Right atrium auricular region (tissue), 2 donors: ENCODE measurements at regions not wholly inside any gene's neighbourhood (a gene's known extent, or its start where the extent isn't known, plus 50 kb on each side); places are given as distances from the start of the nearest gene placed in this dataset.

Source experiments
- DNase-seq: peaks from one replicate; pipeline ENCODE4 v3.0.0-alpha.2; 2019; ENCODE audit warnings: low spot score
- H3K27ac ChIP-seq, 2 donors: fragments of 200-600 bp; sonication (generic); 1 replicate in 1 of 2; 2 replicates in 1 of 2; pipeline ENCODE4 v1.5.1; 2016 to 2019
- H3K27me3 ChIP-seq, 2 donors: fragments of 200-600 bp; sonication (generic); one replicate each; pipeline versions ENCODE4 v1.5.1 to v1.6.0; 2017 to 2019
- H3K36me3 ChIP-seq: fragments of 200-600 bp; sonication (generic); one replicate; pipeline ENCODE4 v1.5.1; 2016
- H3K4me1 ChIP-seq, 2 donors: fragments of 200-600 bp; sonication (generic); one replicate each; pipeline versions ENCODE4 v1.5.1 to v1.6.0; 2017 to 2019
- H3K4me3 ChIP-seq, 2 donors: fragments of 200-600 bp; sonication (generic); 1 replicate in 1 of 2; 2 replicates in 1 of 2; pipeline ENCODE4 v1.5.1; 2017 to 2019; ENCODE audit warnings: mild to moderate bottlenecking in 1 of 2, moderate library complexity in 1 of 2
- H3K9me3 ChIP-seq, 2 donors: fragments of 200-600 bp; sonication (generic); one replicate each; pipeline ENCODE4 v1.5.1; 2019
- CTCF ChIP-seq, 2 donors: fragments of 200-600 bp; sonication (generic); IDR thresholded peaks; one replicate each; pipeline ENCODE4 v1.5.1; 2019; ENCODE audit warnings: antibody characterized with exemption in 2 of 2

GRCh38 chr4:178838776-178839175, 1396.5 kb upstream of the AGA start:
- no peak for TF ChIP-seq CTCF (IDR thresholded peaks at IDR 0.05)
- no peak for DNase-seq
- Histone ChIP-seq H3K27me3 (no peaks in the 10 kb centered on the region), H3K4me1 (no peaks in the 10 kb centered on the region), H3K9me3 (no peaks in the 10 kb centered on the region), H3K4me3 (no peak overlapping the region), H3K36me3 (no peaks in the 10 kb centered on the region), H3K27ac (no peak overlapping the region)

GRCh38 chr4:178856139-178856800, 1414.0 kb upstream of the AGA start:
- Histone ChIP-seq H3K4me1 (no peaks in the 10 kb centered on the region), H3K9me3 (no peaks in the 10 kb centered on the region), H3K36me3 (no peaks in the 10 kb centered on the region), H3K27ac (no peak overlapping the region), H3K4me3 (no peak overlapping the region), H3K27me3 (no peaks in the 10 kb centered on the region)
- DNase-seq, result no peak
- no peak for TF ChIP-seq CTCF (IDR thresholded peaks at IDR 0.05)

- TF ChIP-seq CTCF (IDR thresholded peaks at IDR 0.05), result no peak
- H3K36me3 ChIP-seq, result no peaks in the 10 kb centered on the region
- H3K27me3 ChIP-seq, result no peaks in the 10 kb centered on the region
Measured at GRCh38 chr4:178871476-178871875, 1429.2 kb upstream of the AGA start.

GRCh38 chr4:178881937-178882336, 1439.7 kb upstream of the AGA start:
- Histone ChIP-seq H3K36me3 (no peaks in the 10 kb centered on the region), H3K9me3 (no peaks in the 10 kb centered on the region), H3K4me3 (no peak overlapping the region), H3K27me3 (no peaks in the 10 kb centered on the region), H3K27ac (no peak overlapping the region), H3K4me1 (no peaks in the 10 kb centered on the region)
- no peak for TF ChIP-seq CTCF (IDR thresholded peaks at IDR 0.05)
- no peak for DNase-seq

More at GRCh38 chr4:178871476-178871875, 1429.2 kb upstream of the AGA start:
- Histone ChIP-seq H3K4me3 (no peak overlapping the region), H3K9me3 (no peaks in the 10 kb centered on the region), H3K27ac (no peak overlapping the region), H3K4me1 (no peaks in the 10 kb centered on the region)
- no peak for DNase-seq

- Histone ChIP-seq H3K36me3 (no peaks in the 10 kb centered on the region), H3K4me1 (no peaks in the 10 kb centered on the region), H3K4me3 (no peak overlapping the region), H3K27me3 (no peaks in the 10 kb centered on the region), H3K9me3 (peaks cover 0 to 7% of the 10 kb centered on the region in 2 donors), H3K27ac (no peak overlapping the region)
- no peak for TF ChIP-seq CTCF (IDR thresholded peaks at IDR 0.05)
- no peak for DNase-seq
Measured at GRCh38 chr4:178894126-178894525, 1451.9 kb upstream of the AGA start.

GRCh38 chr4:178899084-178899483, 1456.8 kb upstream of the AGA start:
- Histone ChIP-seq H3K27ac (no peak overlapping the region), H3K9me3 (peaks cover 0 to 2% of the 10 kb centered on the region in 2 donors), H3K4me3 (no peak overlapping the region), H3K4me1 (no peaks in the 10 kb centered on the region), H3K36me3 (no peaks in the 10 kb centered on the region), H3K27me3 (no peaks in the 10 kb centered on the region)
- no peak for DNase-seq
- no peak for TF ChIP-seq CTCF (IDR thresholded peaks at IDR 0.05)
